ENCODE measurements at regions not wholly inside any gene's neighbourhood (a gene's known extent, or its start where the extent isn't known, plus 50 kb on each side); places are given as distances from the start of the nearest gene placed in this dataset.
"Not testable (repeated sequence)": the region's sequence is repeated elsewhere in the genome, so short reads cannot be mapped to it uniquely, and the experiment has no call there.

DNA sequence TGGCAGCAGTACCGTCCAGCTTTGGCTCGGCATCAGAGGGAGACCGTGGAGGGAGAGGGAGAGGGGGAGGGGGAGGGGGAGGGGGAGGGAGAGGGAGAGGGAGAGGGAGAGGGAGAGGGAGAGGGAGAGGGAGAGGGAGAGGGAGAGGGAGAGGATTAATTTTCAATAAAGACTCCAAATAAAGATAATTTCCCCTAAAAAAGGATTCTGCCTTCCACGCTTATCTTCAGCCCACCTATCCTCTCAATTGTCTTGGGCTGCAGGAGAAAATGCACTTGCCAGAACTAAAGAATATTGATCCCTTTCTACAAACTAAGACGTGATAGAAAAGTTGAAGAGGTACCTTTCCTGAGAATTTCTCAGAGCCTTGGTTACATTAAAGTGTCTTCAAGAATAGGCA is 206.9 kb upstream of the CBLB start:
- not testable (repeated sequence) for H3K36me3 ChIP-seq, H3K9me3 ChIP-seq, H3K27me3 ChIP-seq, H3K4me3 ChIP-seq, DNase-seq

DNA sequence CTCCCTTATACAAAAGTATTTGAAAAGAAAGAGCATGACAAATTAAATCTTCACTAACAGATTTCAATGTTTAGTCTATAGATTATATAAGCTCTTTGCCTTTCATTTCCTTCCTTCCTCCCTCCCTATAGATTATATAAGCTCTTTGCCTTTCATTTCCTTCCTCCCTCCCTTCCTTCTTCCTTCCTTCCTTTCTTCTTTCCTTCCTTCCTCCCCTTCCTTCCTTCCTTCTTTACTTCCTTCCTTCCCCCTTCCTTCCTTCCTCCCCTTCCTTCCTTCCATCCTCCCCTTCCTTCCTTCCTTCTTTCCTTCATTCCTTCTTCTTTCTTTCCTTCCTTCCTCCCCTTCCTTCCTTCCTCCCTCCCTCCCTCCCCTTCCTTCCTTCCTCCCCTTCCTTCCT is 209.8 kb upstream of the CBLB start:
- no peaks in the 10 kb centered on the region for H3K36me3 ChIP-seq
- DNase-seq, result no peak

DNA sequence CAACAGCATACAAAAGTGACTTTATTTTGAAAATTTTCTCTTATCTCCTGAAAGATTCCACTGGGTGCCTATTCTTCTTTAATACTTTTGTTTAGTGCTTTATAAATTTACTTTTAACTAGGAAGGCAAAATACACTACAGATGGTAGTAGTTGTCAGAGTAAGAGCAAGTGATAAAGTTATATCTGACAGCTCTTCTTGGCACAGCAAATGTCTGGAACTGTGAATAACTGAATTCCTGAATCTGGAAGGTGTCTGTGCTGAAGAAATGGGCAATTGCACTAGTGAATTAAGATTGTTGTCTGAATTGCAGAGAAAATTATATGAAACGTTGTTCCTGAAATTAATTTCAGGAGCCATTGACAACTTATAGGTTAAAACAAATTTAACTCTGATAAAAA is 213.8 kb upstream of the CBLB start:
- no peak for DNase-seq
- H3K4me3 ChIP-seq, result no peak overlapping the region
- H3K36me3 ChIP-seq, result no peaks in the 10 kb centered on the region
- H3K27me3 ChIP-seq, result no peaks in the 10 kb centered on the region
- H3K9me3 ChIP-seq, result no peaks in the 10 kb centered on the region

More for the DNA sequence above, 209.8 kb upstream of the CBLB start:
- H3K4me3 ChIP-seq, result no peak overlapping the region
- no peaks in the 10 kb centered on the region for H3K27me3 ChIP-seq
- H3K9me3 ChIP-seq, result no peaks in the 10 kb centered on the region

DNA sequence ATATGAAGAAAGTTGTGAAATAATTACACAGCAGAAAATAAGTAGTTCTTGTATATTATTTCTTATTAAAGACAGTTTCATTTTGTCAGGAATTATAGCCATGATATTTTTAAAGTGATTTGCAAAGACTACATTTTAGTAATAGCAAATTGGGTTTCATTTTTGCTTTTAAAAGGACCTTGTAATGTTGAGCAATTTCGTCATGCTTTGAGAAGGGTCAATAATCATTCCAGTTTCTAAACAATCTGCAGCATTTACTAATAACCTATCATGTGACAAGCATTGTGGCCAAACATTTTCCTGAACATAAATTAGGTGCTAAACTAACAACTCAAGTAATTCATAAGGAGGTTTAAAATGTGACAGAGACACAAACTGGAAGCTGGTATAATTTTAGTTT is 214.4 kb upstream of the CBLB start:
- DNase-seq, result no peak
- H3K9me3 ChIP-seq, result no peaks in the 10 kb centered on the region
- no peak overlapping the region for H3K4me3 ChIP-seq
- no peaks in the 10 kb centered on the region for H3K36me3 ChIP-seq
- H3K27me3 ChIP-seq, result no peaks in the 10 kb centered on the region

DNA sequence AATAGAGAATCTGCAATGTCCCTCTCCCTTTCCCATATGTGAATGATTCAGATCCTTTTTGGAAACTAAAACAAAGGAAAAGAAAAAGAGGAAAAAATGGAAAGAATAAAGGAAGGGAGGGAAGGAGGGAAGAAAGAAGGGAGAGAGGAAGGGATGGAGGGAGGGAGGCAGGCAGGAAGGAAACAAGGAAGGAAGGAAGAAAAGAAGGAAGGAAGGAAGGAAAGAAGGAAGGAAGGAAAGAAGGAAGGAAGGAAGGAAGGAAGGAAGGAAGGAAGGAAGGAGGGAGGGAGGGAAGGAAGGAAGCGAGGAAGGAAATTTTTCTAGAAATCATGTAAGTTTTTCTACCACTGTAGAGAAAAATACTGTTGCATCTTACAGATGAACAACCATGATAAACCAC is 215.0 kb upstream of the CBLB start:
- no peak for DNase-seq
- H3K27me3 ChIP-seq, result no peaks in the 10 kb centered on the region
- no peaks in the 10 kb centered on the region for H3K36me3 ChIP-seq
- H3K9me3 ChIP-seq, result no peaks in the 10 kb centered on the region
- no peak overlapping the region for H3K4me3 ChIP-seq

DNA sequence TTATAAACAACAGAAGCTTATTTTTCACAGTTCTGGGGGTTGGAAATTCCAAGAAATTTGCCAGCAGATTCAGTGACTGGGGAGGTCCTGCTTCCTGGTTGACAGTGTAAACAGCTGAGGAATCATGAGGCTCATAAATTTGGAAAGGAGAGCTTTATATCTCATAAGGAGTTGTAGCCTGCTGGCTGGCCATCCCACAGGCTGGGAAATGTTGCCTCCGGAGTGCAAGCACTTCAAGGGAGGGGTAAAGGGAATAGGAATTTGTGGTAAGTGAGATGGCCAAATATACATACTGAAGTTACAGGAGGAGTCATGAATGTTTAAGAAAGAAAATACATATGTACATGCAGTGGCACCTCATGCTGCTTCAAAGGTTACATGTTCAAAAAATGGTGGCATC is 217.2 kb upstream of the CBLB start:
- H3K27me3 ChIP-seq, result no peaks in the 10 kb centered on the region
- H3K9me3 ChIP-seq, result no peaks in the 10 kb centered on the region
- DNase-seq, result peak; percentile 7
- H3K4me3 ChIP-seq, result no peak overlapping the region
- H3K36me3 ChIP-seq, result no peaks in the 10 kb centered on the region

DNA sequence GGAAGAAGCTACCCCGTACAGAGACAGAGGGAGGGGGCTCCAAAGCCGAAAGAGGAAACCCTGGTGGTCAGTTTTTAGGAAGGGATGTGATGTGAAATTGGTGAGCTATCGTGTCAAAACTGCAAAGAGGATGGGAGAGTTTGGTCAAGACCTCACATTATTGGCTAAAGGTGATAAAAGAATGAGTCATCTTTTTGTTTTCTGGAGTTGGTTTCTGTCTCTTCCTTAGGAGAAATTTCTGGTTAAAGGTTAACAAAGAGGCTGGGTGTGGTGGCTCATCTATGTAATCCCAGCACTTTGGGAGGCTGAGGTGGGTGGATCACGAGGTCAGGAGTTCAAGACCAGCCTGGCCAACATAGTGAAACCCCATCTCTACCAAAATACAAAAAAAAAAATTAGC is 217.8 kb upstream of the CBLB start:
- DNase-seq, result no peak
- Histone ChIP-seq H3K4me3 (no peak overlapping the region), H3K27me3 (no peaks in the 10 kb centered on the region), H3K9me3 (no peaks in the 10 kb centered on the region), H3K36me3 (no peaks in the 10 kb centered on the region)

DNA sequence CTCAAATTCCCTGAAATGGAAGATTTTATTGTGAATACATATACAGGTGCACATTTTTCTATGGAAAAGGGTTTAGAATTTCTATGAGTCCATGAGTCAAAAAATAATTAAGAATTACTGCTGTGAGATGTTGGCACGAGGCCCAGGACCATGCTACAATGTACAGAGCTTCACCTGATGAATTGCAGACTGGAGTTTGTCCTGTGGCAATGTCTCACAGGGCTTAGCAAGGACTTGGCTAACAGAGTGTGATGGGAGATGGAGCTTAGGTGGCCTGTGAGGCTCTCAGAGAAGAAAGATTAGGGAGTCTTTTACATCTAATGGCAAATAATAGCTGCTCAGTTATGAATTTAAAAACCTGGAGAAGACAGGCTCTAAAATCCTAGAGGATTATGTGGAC is 219.5 kb upstream of the CBLB start:
- no peaks in the 10 kb centered on the region for H3K27me3 ChIP-seq
- H3K9me3 ChIP-seq, result no peaks in the 10 kb centered on the region
- DNase-seq, result no peak
- H3K36me3 ChIP-seq, result no peaks in the 10 kb centered on the region
- no peak overlapping the region for H3K4me3 ChIP-seq

DNA sequence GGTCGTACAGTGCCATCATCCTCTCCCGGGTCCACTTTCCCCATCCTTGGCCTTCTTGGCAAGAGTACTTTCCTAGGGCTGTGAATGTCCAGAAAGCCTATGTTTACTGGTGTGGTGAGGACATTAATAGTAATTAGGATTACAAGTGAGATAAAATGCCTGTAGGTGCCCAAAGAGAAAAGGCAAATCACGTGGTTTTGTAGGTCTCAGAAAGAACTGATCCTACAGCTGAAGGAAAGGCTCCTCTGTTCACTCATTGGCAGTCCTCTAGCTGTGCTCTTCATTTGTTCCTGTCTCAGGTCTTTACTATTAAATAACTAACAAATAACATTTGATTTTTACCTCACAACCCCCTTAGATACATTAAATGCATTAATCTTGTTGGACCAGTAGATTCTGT is 220.1 kb upstream of the CBLB start:
- no peaks in the 10 kb centered on the region for H3K36me3 ChIP-seq
- no peaks in the 10 kb centered on the region for H3K27me3 ChIP-seq
- H3K4me3 ChIP-seq, result no peak overlapping the region
- no peak for DNase-seq
- no peaks in the 10 kb centered on the region for H3K9me3 ChIP-seq

DNA sequence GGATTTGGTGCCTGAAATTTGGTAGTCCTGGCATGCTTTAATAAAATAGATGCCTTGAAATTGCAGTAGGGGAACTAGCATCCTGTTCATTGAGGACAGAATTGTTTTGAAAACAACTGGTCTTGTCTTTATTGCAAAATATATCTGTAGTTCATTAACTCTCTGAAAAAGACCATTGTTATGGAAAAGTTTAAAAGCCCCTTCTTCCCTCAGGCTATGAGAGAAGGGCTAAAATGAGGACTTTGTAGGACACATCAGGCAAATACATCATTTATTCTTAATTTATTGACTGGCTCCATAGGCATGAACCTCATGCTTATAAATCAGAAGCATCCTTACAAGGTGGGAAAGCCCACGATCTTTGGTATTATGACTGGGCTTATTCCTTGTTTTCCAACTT is 221.0 kb upstream of the CBLB start:
- DNase-seq, result no peak
- no peaks in the 10 kb centered on the region for H3K9me3 ChIP-seq
- H3K27me3 ChIP-seq, result no peaks in the 10 kb centered on the region
- H3K4me3 ChIP-seq, result no peak overlapping the region
- no peaks in the 10 kb centered on the region for H3K36me3 ChIP-seq

DNA sequence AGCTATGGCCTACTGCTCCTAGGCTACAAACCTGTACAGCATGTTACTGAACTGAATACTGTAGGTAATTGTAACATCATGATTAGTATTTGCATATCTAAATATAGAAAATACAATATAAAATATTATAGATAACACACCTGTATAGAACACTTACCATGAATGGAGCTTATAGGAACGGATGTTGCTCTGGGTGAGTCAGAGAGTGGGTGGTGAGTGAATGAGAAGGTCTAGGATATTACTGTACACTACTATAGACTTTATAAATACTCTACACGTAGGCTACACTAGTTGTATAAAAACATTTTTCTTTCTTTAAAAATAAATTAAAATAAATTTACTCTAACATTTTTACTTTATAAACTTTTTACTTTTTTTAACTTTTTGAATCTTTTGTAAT is 224.0 kb upstream of the CBLB start:
- Histone ChIP-seq H3K27me3 (no peaks in the 10 kb centered on the region), H3K9me3 (no peaks in the 10 kb centered on the region), H3K36me3 (no peaks in the 10 kb centered on the region), H3K4me3 (no peak overlapping the region)
- no peak for DNase-seq

DNA sequence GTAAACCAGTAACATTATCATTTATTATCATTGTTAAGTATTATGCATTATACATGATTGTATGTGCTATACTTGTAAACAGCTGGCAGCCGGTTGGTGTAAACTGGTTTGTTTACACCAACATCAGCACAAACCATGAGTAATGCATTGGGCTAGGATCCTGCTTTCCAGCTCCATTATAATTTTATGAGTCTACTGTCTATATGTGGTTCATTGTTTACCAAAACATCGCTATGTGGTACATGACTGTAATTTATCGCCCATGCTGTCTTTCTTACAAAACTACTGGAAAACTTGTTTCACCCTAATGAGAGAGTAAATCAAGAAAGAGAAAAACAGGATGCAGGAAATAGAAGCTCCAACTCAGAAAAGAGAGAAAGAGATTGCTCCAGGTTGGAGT is 224.8 kb upstream of the CBLB start:
- peak; percentile 15 for DNase-seq
- no peak overlapping the region for H3K4me3 ChIP-seq
- H3K27me3 ChIP-seq, result no peaks in the 10 kb centered on the region
- H3K36me3 ChIP-seq, result no peaks in the 10 kb centered on the region
- peaks cover 3% of the 10 kb centered on the region; the same call in 1 of the 2 replicates for H3K9me3 ChIP-seq

DNA sequence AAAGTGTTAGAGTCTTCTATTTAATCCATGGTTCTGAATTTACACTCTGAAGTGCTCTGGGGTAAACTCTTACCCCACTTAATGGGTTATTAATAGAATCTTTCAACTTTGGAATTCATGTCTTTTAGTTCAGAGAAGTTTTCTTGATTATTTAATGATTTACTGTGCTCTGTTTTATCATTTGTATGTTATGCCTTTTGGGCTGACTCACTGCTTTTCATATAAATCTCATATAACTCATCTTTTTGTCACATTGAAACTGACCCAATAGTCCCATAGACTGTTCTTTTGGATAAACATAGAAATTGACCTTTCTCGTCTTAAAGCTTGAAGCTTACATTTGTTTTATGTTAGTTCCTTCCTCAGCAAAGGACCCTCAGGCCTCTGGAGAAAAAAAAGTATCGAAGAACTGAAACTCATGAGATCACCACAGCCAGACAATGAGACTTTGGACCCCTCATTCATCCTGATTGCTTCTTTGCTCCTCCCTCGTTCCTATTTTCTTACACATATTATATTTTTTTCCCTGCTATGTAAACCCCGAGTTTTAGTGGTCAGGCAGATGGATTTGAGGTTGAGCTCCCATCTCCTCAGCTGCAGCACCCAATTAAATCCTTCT is 229.1 kb upstream of the CBLB start:
- no peak overlapping the region for H3K4me3 ChIP-seq
- no peaks in the 10 kb centered on the region for H3K36me3 ChIP-seq
- H3K27me3 ChIP-seq, result no peaks in the 10 kb centered on the region
- H3K9me3 ChIP-seq, result peaks cover 8% of the 10 kb centered on the region; the same call in 1 of the 2 replicates
- no peak for DNase-seq

DNA sequence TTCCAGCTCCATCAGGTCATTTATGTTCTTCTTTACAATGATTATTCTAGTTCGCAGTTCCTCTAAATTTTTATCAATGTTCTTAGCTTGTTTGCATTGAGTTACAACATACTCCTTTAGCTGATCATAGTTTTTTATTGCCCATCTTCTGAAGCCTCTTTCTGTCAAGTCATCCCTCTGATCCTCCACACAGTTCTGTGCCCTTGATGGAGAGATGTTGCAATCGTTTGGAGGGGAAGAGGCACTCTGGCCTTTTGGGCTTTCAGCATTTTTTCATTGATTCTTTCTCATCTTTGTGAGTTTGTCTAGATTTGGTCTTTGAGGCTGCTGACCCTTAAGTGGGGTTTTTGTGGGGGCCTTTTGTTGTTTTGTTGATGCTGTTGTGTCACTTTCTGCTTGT is 234.6 kb upstream of the CBLB start:
- Histone ChIP-seq H3K9me3 (peaks cover 8% of the 10 kb centered on the region; the same call in 1 of the 2 replicates), H3K4me3 (no peak overlapping the region), H3K27me3 (no peaks in the 10 kb centered on the region), H3K36me3 (no peaks in the 10 kb centered on the region)
- no peak for DNase-seq

DNA sequence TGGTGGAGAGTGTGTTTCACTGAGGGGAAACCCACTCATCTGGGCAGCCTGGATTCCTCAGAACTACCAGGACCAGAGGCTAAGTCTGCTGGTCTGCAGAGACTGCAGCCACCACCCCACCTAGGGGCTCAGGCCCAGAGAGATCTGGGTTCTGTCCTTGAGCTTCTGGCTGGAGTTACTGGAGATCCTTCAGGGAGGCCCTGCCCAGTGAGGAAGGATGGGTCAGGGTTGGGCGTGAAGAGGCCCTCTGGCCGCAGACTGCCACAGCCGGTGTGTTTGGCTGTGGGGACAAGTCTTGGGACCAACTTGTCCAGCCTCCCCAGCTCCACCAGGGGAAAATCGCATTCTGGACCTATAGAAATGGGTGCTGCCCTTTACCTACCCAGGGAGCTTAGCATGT is 235.3 kb upstream of the CBLB start:
- H3K36me3 ChIP-seq, result no peaks in the 10 kb centered on the region
- H3K9me3 ChIP-seq, result peaks cover 8% of the 10 kb centered on the region; the same call in 1 of the 2 replicates
- H3K27me3 ChIP-seq, result no peaks in the 10 kb centered on the region
- no peak overlapping the region for H3K4me3 ChIP-seq
- no peak for DNase-seq

DNA sequence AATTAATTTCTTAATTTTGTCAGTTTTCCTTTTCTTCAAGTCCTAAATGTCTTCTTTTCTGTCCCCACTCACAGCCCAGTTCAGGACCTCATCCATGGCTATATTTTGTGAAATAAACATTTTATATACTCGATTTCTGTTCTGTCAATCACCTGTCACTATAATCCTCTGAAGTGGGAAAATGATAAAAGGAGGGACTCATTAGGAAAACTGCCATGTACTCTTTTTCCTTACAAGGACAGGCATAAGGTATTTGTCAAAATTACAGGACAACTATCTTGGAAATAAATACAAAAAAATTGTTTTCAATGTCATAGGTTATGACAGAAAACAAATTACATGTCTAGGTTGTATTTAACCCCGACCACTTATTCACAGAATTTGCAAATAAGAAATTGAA is 240.1 kb upstream of the CBLB start:
- Histone ChIP-seq H3K9me3 (no peaks in the 10 kb centered on the region), H3K36me3 (no peaks in the 10 kb centered on the region), H3K4me3 (no peak overlapping the region), H3K27me3 (no peaks in the 10 kb centered on the region)
- no peak for DNase-seq

DNA sequence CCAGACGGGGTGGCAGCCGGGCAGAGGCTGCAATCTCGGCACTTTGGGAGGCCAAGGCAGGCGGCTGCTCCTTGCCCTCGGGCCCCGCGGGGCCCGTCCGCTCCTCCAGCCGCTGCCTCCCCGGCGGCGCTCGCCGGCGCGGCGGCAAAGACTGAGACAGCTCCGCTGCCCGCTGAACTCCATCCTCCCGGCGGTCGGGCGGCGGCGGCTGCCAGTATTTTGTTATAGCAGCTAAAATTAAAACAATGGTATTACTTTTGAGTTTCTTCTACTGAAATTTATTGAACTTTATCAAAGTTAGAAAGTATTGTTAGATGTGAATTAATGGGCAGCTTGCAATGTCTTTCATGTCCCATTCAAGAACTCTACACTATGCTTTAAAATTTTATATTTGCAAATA is 243.7 kb upstream of the CBLB start:
- not testable (repeated sequence) for H3K27me3 ChIP-seq, H3K9me3 ChIP-seq, H3K36me3 ChIP-seq, H3K4me3 ChIP-seq, DNase-seq

DNA sequence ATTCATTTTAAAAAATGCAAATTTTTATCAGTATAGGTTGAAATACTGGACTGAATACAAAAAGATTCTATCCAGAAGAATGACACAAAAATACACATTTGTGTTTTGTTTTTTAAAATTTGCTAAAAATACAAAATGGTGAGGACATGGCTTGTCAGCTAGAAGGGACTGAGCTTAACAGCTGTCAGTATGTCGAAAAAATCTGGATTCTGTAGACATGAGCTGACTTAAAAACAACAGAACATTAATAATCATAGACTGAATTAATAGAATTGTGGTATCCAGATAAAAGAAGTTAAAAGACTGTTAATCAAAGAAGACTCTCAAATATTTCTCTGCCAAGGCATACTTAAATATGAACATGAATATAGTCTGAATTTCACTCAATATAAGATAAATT is 244.9 kb upstream of the CBLB start:
- Histone ChIP-seq H3K4me3 (no peak overlapping the region), H3K36me3 (no peaks in the 10 kb centered on the region), H3K27me3 (no peaks in the 10 kb centered on the region), H3K9me3 (no peaks in the 10 kb centered on the region)
- DNase-seq, result no peak

DNA sequence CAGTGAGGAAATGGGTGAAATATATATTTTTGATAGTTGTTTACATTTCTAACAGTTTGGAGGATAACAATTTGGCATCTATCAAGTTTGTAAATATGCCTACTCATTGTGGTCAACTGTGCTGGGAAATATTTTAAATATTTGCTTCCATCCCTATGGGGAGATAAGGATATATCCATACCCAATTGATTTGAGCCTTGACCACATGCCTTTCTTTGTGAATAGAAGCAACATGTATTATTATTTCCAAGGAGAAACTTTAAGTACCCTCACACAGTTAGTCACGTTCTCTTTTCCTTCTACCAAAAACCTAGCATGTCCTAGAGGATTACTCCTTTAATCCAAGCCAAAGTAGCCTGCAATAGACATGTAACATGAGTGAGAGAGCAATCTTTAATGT is 245.4 kb upstream of the CBLB start:
- DNase-seq, result no peak
- no peaks in the 10 kb centered on the region for H3K9me3 ChIP-seq
- H3K4me3 ChIP-seq, result no peak overlapping the region
- no peaks in the 10 kb centered on the region for H3K27me3 ChIP-seq
- H3K36me3 ChIP-seq, result no peaks in the 10 kb centered on the region

Measured in MG63 (cell line).